Stimulated activated CD8-positive, alpha-beta memory T cell treated with anti-CD3 and anti-CD28 coated beads, Interleukin-15, amount 100 ng/mL, for 1 hour (primary cell): ENCODE measurements at regions not wholly inside any gene's neighbourhood (a gene's known extent, or its start where the extent isn't known, plus 50 kb on each side); places are given as distances from the start of the nearest gene placed in this dataset.

Experiments used
- DNase-seq: peaks from one replicate; pipeline ENCODE4 v3.0.0-alpha.2; 2020; ENCODE audit warnings: low read depth

GRCh38 chr15:39427705-39428104, 153.2 kb upstream of the THBS1 start:
- no peak for DNase-seq

GRCh38 chr15:39429898-39430357, 151.0 kb upstream of the THBS1 start:
- DNase-seq = no peak

- no peak for DNase-seq
These were observed 150.5 kb upstream of the THBS1 start for GRCh38 chr15:39430389-39430788.

- no peak for DNase-seq
These were observed 149.5 kb upstream of the THBS1 start for GRCh38 chr15:39431376-39431775.

GRCh38 chr15:39432026-39432425, 148.9 kb upstream of the THBS1 start:
- no peak for DNase-seq

- DNase-seq = no peak
These were observed 147.9 kb upstream of the THBS1 start for GRCh38 chr15:39432912-39433348.

GRCh38 chr15:39433376-39433775, 147.5 kb upstream of the THBS1 start:
- DNase-seq = no peak

- DNase-seq = no peak
These were observed 146.7 kb upstream of the THBS1 start for GRCh38 chr15:39434163-39434562.

- no peak for DNase-seq
These were observed 146.1 kb upstream of the THBS1 start for GRCh38 chr15:39434751-39435238.

GRCh38 chr15:39435244-39435643, 145.6 kb upstream of the THBS1 start:
- DNase-seq = no peak

- DNase-seq = no peak
These were observed 142.6 kb upstream of the THBS1 start for GRCh38 chr15:39438260-39438659.

- no peak for DNase-seq
These were observed 141.9 kb upstream of the THBS1 start for GRCh38 chr15:39438799-39439592.

GRCh38 chr15:39442898-39443297, 138.0 kb upstream of the THBS1 start:
- no peak for DNase-seq

- no peak for DNase-seq
These were observed 137.1 kb upstream of the THBS1 start for GRCh38 chr15:39443659-39444219.

GRCh38 chr15:39444735-39445470, 136.0 kb upstream of the THBS1 start:
- DNase-seq = no peak

GRCh38 chr15:39445931-39446330, 134.9 kb upstream of the THBS1 start:
- DNase-seq = no peak

GRCh38 chr15:39447346-39447745, 133.5 kb upstream of the THBS1 start:
- no peak for DNase-seq

- no peak for DNase-seq
These were observed 133.0 kb upstream of the THBS1 start for GRCh38 chr15:39447881-39448280.

GRCh38 chr15:39448409-39448808, 132.5 kb upstream of the THBS1 start:
- DNase-seq = no peak

GRCh38 chr15:39451121-39451688, 129.7 kb upstream of the THBS1 start:
- no peak for DNase-seq

- DNase-seq = no peak
These were observed 129.0 kb upstream of the THBS1 start for GRCh38 chr15:39451871-39452270.

GRCh38 chr15:39453620-39454019, 127.3 kb upstream of the THBS1 start:
- DNase-seq = no peak
